IMR-90 (cell line): ENCODE measurements at regions not wholly inside any gene's neighbourhood (a gene's known extent, or its start where the extent isn't known, plus 50 kb on each side); places are given as distances from the start of the nearest gene placed in this dataset.

Source experiments
- ATAC-seq: fragments of 200-7000 bp; cut with Tn5 transposase; 2 replicates; pipeline ENCODE4 v1.9.1; 2020; ENCODE audit warnings: low read depth, mild to moderate bottlenecking, moderate library complexity
- BruUV-seq: library from RNA; stranded (reverse); fragments of 400-500 nt; replicated peaks from 2 replicates; lab custom pipeline; 2021; lab: Mats Ljungman, UMichigan
- CTCF ChIA-PET: fragments of 300-600 bp; formaldehyde crosslinking; extraction: SDS; loops from one replicate; lab custom pipeline; 2021; ENCODE audit warnings: antibody characterized with exemption; lab: Yijun Ruan, JAX
- POLR2A ChIA-PET: fragments of 300-600 bp; sonication (Branson Sonifier 250); formaldehyde crosslinking; loops from one replicate; lab custom pipeline; 2022; ENCODE audit warnings: antibody characterized with exemption; ENCODE audit not compliant: unreplicated experiment; lab: Charles Lee
- DNase-seq: peaks from one replicate; pipeline ENCODE4 v3.0.0; 2013
- H2AFZ ChIP-seq: replicated peaks from 2 replicates; pipeline ENCODE3; 2013; ENCODE audit warnings: low read length, mild to moderate bottlenecking; ENCODE audit not compliant: poor library complexity
- H2AK5ac ChIP-seq: 2 replicates; pipeline ENCODE4 v1.6.1; 2013; ENCODE audit warnings: low read depth, low read length, inconsistent platforms
- H2AK9ac ChIP-seq: replicated peaks from 2 replicates; pipeline ENCODE3; 2013; ENCODE audit warnings: mild to moderate bottlenecking, low read depth, low read length, moderate library complexity; ENCODE audit not compliant: poor library complexity
- H2BK120ac ChIP-seq: 2 replicates; pipeline ENCODE4 v1.6.1; 2013; ENCODE audit warnings: low read depth, low read length, inconsistent platforms
- H2BK15ac ChIP-seq: 3 replicates; pipeline ENCODE4 v1.6.1; 2013; ENCODE audit warnings: low read depth, low read length, inconsistent platforms
- H2BK20ac ChIP-seq: 2 replicates; pipeline ENCODE4 v1.6.1; 2013; ENCODE audit warnings: low read depth, mild to moderate bottlenecking, inconsistent platforms, low read length, moderate library complexity
- H2BK5ac ChIP-seq: 2 replicates; pipeline ENCODE4 v1.6.1; 2013; ENCODE audit warnings: mild to moderate bottlenecking, low read depth, low read length, inconsistent platforms; ENCODE audit not compliant: poor library complexity, severe bottlenecking
- H3K14ac ChIP-seq: replicated peaks from 2 replicates; pipeline ENCODE4 v1.6.1; 2013; ENCODE audit warnings: low read depth, low read length, inconsistent platforms
- H3K18ac ChIP-seq: 2 replicates; pipeline ENCODE4 v1.6.1; 2013; ENCODE audit warnings: low read depth, low read length, control low read depth
- H3K23ac ChIP-seq: 2 replicates; pipeline ENCODE4 v1.6.1; 2013; ENCODE audit warnings: low read depth, low read length, inconsistent platforms
- H3K27ac ChIP-seq: 2 replicates; pipeline ENCODE4 v1.5.1; 2013; ENCODE audit warnings: mild to moderate bottlenecking, control low read depth, low read length; ENCODE audit not compliant: insufficient read depth
- H3K27me3 ChIP-seq: 2 replicates; pipeline ENCODE4 v1.6.1; 2013; ENCODE audit warnings: low read length; ENCODE audit not compliant: control insufficient read depth, insufficient read depth
- H3K36me3 ChIP-seq: 2 replicates; pipeline ENCODE4 v1.6.1; 2013; ENCODE audit warnings: low read length, mixed read lengths; ENCODE audit not compliant: control insufficient read depth, insufficient read depth
- H3K4ac ChIP-seq: 2 replicates; pipeline ENCODE4 v1.6.1; 2013; ENCODE audit warnings: low read depth, low read length, inconsistent platforms
- H3K4me1 ChIP-seq: 2 replicates; pipeline ENCODE4 v1.6.1; 2013; ENCODE audit warnings: low read length, mixed read lengths; ENCODE audit not compliant: control insufficient read depth, insufficient read depth
- H3K4me2 ChIP-seq: 2 replicates; pipeline ENCODE4 v1.6.1; 2013; ENCODE audit warnings: low read depth, mild to moderate bottlenecking, control low read depth, low read length, moderate library complexity
- H3K4me3 ChIP-seq: 2 replicates; pipeline ENCODE4 v1.5.1; 2013; ENCODE audit warnings: low read depth, mild to moderate bottlenecking, control low read depth, low read length, moderate library complexity; ENCODE audit not compliant: insufficient read depth
- H3K56ac ChIP-seq: 2 replicates; pipeline ENCODE4 v1.6.1; 2013; ENCODE audit warnings: low read length, inconsistent platforms; ENCODE audit not compliant: insufficient read depth; ENCODE audit errors: extremely low read depth
- H3K79me1 ChIP-seq, 2 experiments: 2 replicates each; pipeline ENCODE4 v1.6.1; 2013; ENCODE audit warnings: low read length in 2 of 2, inconsistent platforms in 1 of 2, low read depth in 1 of 2
- H3K9ac ChIP-seq: 2 replicates; pipeline ENCODE4 v1.6.1; 2013; ENCODE audit warnings: low read depth, low read length, control low read depth
- H3K9me1 ChIP-seq: 2 replicates; pipeline ENCODE4 v1.6.1; 2013; ENCODE audit warnings: low read length, inconsistent platforms; ENCODE audit not compliant: insufficient read depth
- H3K9me3 ChIP-seq: 2 replicates; pipeline ENCODE4 v1.6.1; 2013; ENCODE audit warnings: low read length; ENCODE audit not compliant: control insufficient read depth, insufficient read depth
- H4K20me1 ChIP-seq: 2 replicates; pipeline ENCODE4 v1.6.1; 2013; ENCODE audit warnings: low read length, inconsistent platforms; ENCODE audit not compliant: insufficient read depth
- H4K5ac ChIP-seq: 2 replicates; pipeline ENCODE4 v1.6.1; 2013; ENCODE audit warnings: mild to moderate bottlenecking, low read depth, low read length, control low read depth
- H4K8ac ChIP-seq, 2 experiments: 2 replicates each; pipeline ENCODE4 v1.6.1; 2013; ENCODE audit warnings: low read depth in 2 of 2, low read length in 2 of 2, control low read depth in 1 of 2, inconsistent platforms in 1 of 2
- H4K91ac ChIP-seq: 2 replicates; pipeline ENCODE4 v1.6.1; 2013; ENCODE audit warnings: low read depth, low read length, inconsistent platforms; ENCODE audit not compliant: insufficient read depth
- BHLHE40 ChIP-seq: fragments of 150-350 bp; IDR thresholded peaks from 2 replicates; pipeline ENCODE4 v1.6.1; 2016; ENCODE audit warnings: mild to moderate bottlenecking, low read depth, low read length
- CHD1 ChIP-seq: IDR thresholded peaks from 2 replicates; pipeline ENCODE4 v1.6.1; 2012; ENCODE audit warnings: low read depth, low read length, improper control_type of control experiment
- FOS ChIP-seq: fragments of 150-350 bp; IDR thresholded peaks from 2 replicates; pipeline ENCODE4 v1.6.1; 2016; ENCODE audit warnings: low read depth, low read length
- MAFK ChIP-seq: IDR thresholded peaks from 2 replicates; pipeline ENCODE4 v1.6.1; 2012; ENCODE audit warnings: low read depth, low read length, improper control_type of control experiment
- MAZ ChIP-seq: IDR thresholded peaks from 2 replicates; pipeline ENCODE4 v1.6.1; 2012; ENCODE audit warnings: low read depth, mild to moderate bottlenecking, low read length, improper control_type of control experiment, moderate library complexity, borderline replicate concordance
- MXI1 ChIP-seq: IDR thresholded peaks from 2 replicates; pipeline ENCODE4 v1.6.1; 2012; ENCODE audit warnings: low read depth, mild to moderate bottlenecking, low read length, moderate library complexity, borderline replicate concordance
- POLR2A ChIP-seq: IDR thresholded peaks from 2 replicates; pipeline ENCODE4 v1.6.1; 2012; ENCODE audit warnings: mild to moderate bottlenecking, low read depth, low read length
- RAD21 ChIP-seq: IDR thresholded peaks from 2 replicates; pipeline ENCODE4 v1.6.1; 2012; ENCODE audit warnings: low read length, improper control_type of control experiment
- RCOR1 ChIP-seq: IDR thresholded peaks from 2 replicates; pipeline ENCODE4 v1.6.1; 2012; ENCODE audit warnings: mild to moderate bottlenecking, low read length, improper control_type of control experiment; ENCODE audit not compliant: insufficient replicate concordance
- RFX5 ChIP-seq: IDR thresholded peaks from 2 replicates; pipeline ENCODE4 v1.8.0; 2012; ENCODE audit warnings: low read depth, mild to moderate bottlenecking, low read length, moderate library complexity
- SMC3 ChIP-seq: fragments of 150-350 bp; IDR thresholded peaks from 2 replicates; pipeline ENCODE4 v1.6.1; 2016; ENCODE audit warnings: low read depth, mild to moderate bottlenecking, antibody characterized with exemption, low read length, moderate library complexity
- WGBS, 2 experiments: methylation state at CpG; one replicate each; pipeline versions ENCODE4 v1.1.5 to v1.1.7; 2013; ENCODE audit warnings: missing lambda C conversion rate in 2 of 2; ENCODE audit not compliant: insufficient read length in 1 of 2; ENCODE audit errors: extremely low coverage in 2 of 2; 5-methylcytosine and 5-hydroxymethylcytosine counted together
- dilution Hi-C: fragments of 300-500 bp; cut with HindIII; formaldehyde crosslinking; loops from one replicate; pipeline ENCODE4 v1.14.3; 2018; ENCODE audit warnings: low sequenced_read_pairs; ENCODE audit not compliant: unreplicated experiment
- in situ Hi-C: fragments of 300-500 bp; cut with MboI; formaldehyde crosslinking; loops from 3 replicates; pipeline ENCODE4 v1.14.3; 2019; ENCODE audit warnings: low sequenced_read_pairs, inconsistent platforms, mixed read lengths
- intact Hi-C: fragments of 100-400 bp; cut with micrococcal nuclease; formaldehyde crosslinking; loops from 2 replicates; pipeline ENCODE4 v1.10.0; 2022
- TF ChIP-seq, protein P1 (sequence below): conservative IDR thresholded peaks from 2 replicates; pipeline ENCODE4 v1.5.1; 2012; ENCODE audit warnings: mild to moderate bottlenecking, low read depth, low read length, improper control_type of control experiment
- TF ChIP-seq, protein P2 (sequence below): fragments of 150-350 bp; IDR thresholded peaks from 2 replicates; pipeline ENCODE4 v1.6.1; 2017; ENCODE audit warnings: mild to moderate bottlenecking, antibody characterized with exemption, low read length, low read depth

DNA sequence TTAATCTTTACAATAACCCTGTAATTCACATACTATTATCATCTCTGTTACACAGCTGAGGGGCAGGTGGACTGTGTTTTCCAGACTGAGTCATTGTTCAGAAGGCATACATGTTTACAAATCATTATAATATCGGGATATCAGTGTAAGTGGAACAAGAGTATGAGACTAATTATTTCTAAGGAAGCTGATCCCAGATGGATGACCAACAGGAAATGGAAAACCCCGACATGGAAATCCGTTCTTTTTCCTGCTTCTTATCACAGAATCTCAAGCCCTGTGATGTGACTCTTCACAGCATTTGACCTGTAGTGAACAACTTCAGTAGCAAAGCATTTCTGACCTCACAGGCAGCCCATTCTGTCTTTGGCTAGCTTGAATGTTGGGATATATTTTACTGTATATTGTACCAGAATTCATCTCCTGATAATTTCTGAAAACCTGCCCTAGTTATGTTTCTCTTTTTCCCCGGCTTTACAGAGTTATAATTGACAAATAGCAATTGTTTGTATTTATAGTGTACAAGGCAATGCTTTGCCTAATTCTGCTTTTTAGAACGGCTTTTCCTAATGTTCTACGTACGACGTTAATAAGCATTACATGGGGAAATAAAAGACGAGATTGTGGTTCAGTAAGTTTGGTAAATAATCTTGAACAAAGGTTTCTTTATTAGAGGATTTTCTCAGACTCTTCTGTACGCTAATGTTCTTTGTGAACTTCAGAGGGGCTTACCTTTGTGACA, 78.6 kb upstream of the SYPL1 start:
- 50% methylated on average over 2 of the region's 10 CpGs; no CpG with 5 or more reads in 1 of the 2 experiments for WGBS, 2 experiments

More for the DNA sequence above, 78.6 kb upstream of the SYPL1 start:
- CTCF ChIA-PET = interaction anchor here (0.6 kb wide), 1 partner anchor 425 kb away, joined by 4 read pairs; no protein-coding TSS in a partner anchor
- H3K14ac ChIP-seq = no peak overlapping the region
- no peaks in the 10 kb centered on the region for H3K9me1 ChIP-seq
- H3K4ac ChIP-seq = no peak overlapping the region
- no TSS peak for BruUV-seq
- no peak overlapping the region for H2AK9ac ChIP-seq
- DNase-seq (no peak), ATAC-seq (no peak)
- no peak overlapping the region for H3K4me2 ChIP-seq
- no peak overlapping the region for H4K91ac ChIP-seq
- H2BK120ac ChIP-seq = no peak overlapping the region
- H3K9ac ChIP-seq = no peak overlapping the region
- no peak overlapping the region for H3K4me3 ChIP-seq
- H3K27ac ChIP-seq = no peak overlapping the region
- no peaks in the 10 kb centered on the region for H3K4me1 ChIP-seq
- H3K36me3 ChIP-seq = no peaks in the 10 kb centered on the region
- intact Hi-C loops = no loop called here
- H4K8ac ChIP-seq = no peak overlapping the region
- no peak overlapping the region for H2BK15ac ChIP-seq
- no peak overlapping the region for H4K5ac ChIP-seq
- H2AK5ac ChIP-seq = no peak overlapping the region
- dilution Hi-C loops = no loop called here
- H3K9me3 ChIP-seq = peaks cover 2% of the 10 kb centered on the region; the same call in 1 of the 2 replicates
- no peak overlapping the region for H3K56ac ChIP-seq
- peaks cover 12% of the 10 kb centered on the region for H3K27me3 ChIP-seq
- H3K79me1 ChIP-seq = no peaks in the 10 kb centered on the region
- H2AFZ ChIP-seq = no peak overlapping the region
- H2BK20ac ChIP-seq = no peak overlapping the region
- H3K23ac ChIP-seq = no peak overlapping the region
- TF ChIP-seq MAZ = no peak
- TF ChIP-seq RFX5 = no peak
- TF ChIP-seq RCOR1 = no peak
- TF ChIP-seq FOS = no peak
- TF ChIP-seq, protein P1, sequence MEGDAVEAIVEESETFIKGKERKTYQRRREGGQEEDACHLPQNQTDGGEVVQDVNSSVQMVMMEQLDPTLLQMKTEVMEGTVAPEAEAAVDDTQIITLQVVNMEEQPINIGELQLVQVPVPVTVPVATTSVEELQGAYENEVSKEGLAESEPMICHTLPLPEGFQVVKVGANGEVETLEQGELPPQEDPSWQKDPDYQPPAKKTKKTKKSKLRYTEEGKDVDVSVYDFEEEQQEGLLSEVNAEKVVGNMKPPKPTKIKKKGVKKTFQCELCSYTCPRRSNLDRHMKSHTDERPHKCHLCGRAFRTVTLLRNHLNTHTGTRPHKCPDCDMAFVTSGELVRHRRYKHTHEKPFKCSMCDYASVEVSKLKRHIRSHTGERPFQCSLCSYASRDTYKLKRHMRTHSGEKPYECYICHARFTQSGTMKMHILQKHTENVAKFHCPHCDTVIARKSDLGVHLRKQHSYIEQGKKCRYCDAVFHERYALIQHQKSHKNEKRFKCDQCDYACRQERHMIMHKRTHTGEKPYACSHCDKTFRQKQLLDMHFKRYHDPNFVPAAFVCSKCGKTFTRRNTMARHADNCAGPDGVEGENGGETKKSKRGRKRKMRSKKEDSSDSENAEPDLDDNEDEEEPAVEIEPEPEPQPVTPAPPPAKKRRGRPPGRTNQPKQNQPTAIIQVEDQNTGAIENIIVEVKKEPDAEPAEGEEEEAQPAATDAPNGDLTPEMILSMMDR = no peak
- TF ChIP-seq SMC3 = no peak
- TF ChIP-seq RAD21 = no peak
- TF ChIP-seq POLR2A = no peak
- TF ChIP-seq, protein P2, sequence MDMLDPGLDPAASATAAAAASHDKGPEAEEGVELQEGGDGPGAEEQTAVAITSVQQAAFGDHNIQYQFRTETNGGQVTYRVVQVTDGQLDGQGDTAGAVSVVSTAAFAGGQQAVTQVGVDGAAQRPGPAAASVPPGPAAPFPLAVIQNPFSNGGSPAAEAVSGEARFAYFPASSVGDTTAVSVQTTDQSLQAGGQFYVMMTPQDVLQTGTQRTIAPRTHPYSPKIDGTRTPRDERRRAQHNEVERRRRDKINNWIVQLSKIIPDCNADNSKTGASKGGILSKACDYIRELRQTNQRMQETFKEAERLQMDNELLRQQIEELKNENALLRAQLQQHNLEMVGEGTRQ = no peak
- TF ChIP-seq BHLHE40 = no peak
- TF ChIP-seq CHD1 = no peak
- no peak for TF ChIP-seq MAFK
- no peak for TF ChIP-seq MXI1
- H2BK5ac ChIP-seq = no peak overlapping the region
- POLR2A ChIA-PET = no interaction called here
- H3K18ac ChIP-seq = no peak overlapping the region
- no peaks in the 10 kb centered on the region for H4K20me1 ChIP-seq
- in situ Hi-C loops = no loop called here
